ENCODE measurements at regions not wholly inside any gene's neighbourhood (a gene's known extent, or its start where the extent isn't known, plus 50 kb on each side); places are given as distances from the start of the nearest gene placed in this dataset.

DNA sequence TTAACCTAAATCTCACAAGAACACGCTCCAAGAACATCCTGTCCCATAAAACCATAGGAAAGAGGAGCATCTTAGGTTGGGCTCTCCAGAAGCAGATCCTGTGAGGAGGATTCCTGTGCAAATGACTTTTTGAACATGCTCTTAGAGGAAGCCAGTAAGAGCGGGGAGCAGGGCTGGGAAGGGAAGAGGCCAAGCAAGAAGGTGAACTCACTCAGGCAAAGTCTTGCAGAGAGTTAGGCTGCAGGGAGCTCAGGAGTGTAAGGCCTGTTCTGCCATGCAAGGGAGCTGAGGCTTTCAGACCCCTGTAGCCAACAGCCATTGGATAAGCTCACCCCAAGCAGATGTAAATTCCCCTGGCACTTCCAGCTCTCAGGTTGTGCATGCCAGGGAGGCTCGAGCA, 63.6 kb upstream of the LY86 start:
- no peak for DNase-seq (ENCODE audit: low spot score)

DNA sequence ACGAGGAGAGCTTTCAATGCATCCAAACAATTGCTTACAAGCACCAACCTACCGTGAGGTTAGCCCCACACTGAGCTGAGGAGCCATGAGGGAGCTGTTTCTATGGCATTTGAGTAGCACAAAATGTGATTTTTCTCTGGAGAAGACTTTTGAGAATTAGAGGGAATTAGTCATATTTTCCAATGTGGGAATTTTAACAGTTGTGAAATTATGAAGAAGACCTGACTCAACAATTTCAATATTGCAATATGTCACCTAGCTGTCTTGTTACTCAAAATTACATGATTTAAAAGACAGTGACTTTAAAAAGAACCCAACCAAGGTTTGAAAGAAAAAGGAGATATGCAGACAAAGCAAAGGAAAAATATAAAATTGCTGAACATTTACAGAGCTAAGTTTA, 62.6 kb upstream of the LY86 start:
- DNase-seq (ENCODE audit: low spot score) = no peak

DNA sequence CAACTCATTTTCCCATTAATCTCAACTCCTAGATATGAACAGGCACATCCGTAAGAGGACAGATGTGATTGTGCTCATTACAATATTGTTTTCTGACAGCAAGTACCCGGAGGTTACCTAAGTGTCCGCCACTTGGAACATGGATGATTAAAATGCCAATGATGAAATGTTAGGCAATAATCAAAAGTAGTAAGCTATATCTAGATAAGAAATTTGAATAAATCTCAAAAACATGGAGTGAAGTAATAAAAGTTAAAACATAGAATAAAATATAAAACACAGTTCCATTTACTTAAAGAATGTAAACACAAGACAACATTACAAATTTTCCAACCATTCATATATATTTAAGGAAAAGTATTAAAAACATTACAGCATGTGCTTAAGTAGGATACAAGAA, 59.2 kb upstream of the LY86 start:
- DNase-seq (ENCODE audit: low spot score) = no peak

DNA sequence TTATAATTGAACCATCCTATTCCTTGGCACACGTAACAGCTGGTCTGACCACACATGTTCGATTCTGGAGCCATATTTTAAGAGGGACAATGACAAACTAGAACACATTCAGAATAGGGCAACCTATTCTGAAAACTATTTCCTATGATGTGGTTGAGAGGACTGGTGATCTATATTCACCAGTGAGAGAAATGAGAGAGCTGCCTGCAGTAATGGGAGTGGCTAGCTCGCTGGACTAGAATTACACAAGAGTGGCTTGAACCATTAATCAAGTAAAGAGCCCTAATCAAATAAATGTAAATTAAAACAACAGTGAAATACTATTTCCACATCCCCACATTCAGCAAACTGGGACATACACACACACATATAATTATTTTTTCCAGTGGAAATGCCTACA, 55.3 kb upstream of the LY86 start:
- no peak for DNase-seq (ENCODE audit: low spot score)

DNA sequence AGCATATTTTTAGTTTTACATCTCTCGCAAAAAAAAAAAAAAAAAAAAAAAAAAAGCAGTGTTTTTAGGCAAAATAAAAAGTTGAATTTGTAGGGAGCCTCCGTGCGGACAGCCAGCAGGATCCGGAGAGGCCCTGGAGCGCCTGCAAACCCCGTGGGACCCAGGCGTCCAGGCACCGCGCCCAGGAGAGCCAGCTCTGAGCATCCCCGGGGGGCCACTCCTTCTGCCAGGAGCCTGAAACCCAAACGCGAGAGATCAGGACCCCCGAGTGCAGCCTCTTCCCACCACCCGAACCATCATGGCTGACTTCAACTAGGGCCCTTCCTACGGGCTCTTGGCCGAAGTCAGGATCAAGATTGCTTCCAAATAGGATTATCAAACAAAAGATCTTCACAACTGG, 54.1 kb upstream of the LY86 start:
- no peak for DNase-seq (ENCODE audit: low spot score)

DNA sequence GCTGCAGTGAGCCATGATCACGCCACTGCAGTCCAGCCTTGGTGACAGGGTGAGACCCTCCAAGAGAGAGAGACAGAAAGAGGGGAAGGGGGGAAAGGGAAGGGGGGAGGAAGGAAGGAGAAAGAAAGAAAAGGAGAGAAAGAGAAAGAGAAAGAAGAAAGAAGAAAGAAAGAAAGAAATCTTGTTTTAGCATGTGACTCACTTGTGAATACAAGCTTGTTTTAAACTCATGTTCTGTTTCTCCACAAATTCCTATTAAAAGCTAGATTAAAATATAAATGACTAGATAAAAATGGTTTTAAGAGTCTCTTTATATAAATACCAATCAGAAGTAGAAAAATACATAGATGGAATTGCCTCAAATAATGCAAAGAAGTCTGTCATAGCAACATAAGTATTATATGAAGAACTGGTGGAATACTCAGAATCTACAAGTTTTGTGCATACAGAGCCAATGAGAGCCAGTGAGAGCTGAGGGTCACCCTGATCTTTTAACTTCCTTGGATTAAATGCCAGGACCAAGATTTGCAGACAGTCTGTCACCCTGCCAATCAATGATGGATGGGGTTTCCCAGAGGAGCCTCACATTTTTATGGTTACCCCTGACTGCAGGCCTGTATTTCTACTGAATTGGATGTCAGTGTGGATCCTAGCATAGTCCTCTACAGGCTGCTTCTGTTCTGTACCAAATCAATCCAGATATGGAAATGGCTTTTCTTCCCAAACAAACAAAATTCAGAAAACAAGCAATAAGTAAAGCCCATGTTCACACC, 50.8 kb upstream of the LY86 start:
- DNase-seq (ENCODE audit: low spot score) = no peak

DNA sequence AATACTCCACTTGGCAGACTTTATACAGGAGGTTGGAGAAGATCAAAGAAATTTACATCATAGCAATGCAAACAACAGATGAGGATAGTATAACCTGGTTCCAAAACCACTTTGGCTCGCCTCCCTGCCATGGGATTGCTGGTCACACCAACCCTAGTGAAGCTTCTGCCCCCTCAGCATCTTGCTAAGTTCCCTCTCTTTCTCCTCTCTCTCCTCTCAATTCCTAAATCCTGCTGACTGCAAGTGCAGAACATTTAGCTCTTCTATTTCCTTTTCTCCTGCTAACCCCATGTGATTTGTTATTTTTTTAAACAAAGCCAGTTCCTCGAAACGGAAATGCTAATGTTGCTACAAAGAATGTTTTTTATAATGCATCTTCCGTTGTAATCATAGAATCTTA, 50.3 kb upstream of the LY86 start:
- no peak for DNase-seq (ENCODE audit: low spot score)

Data from HuH-7.5 (cell line).